SH-SY5Y (cell line): ENCODE measurements at regions not wholly inside any gene's neighbourhood (a gene's known extent, or its start where the extent isn't known, plus 50 kb on each side); places are given as distances from the start of the nearest gene placed in this dataset.

Experiments used
- GATA2 ChIP-seq: IDR thresholded peaks from 2 replicates; pipeline ENCODE4 v1.6.1; 2011; ENCODE audit warnings: mild to moderate bottlenecking, low read depth, low read length
- GATA3 ChIP-seq: IDR thresholded peaks from 2 replicates; pipeline ENCODE4 v1.6.1; 2011; ENCODE audit warnings: low read depth, mild to moderate bottlenecking, low read length, moderate library complexity

GRCh38 chr5:143713047-143714003 lies 98.6 kb upstream of the HMHB1 start:
- TF ChIP-seq GATA2 (no peak), GATA3 (no peak)

GRCh38 chr5:143708672-143709071 lies 103.3 kb upstream of the HMHB1 start:
- TF ChIP-seq GATA3 (no peak), GATA2 (no peak)

- TF ChIP-seq GATA3: no peak
- no peak for TF ChIP-seq GATA2
Observed at GRCh38 chr5:143707806-143708205, 104.2 kb upstream of the HMHB1 start.

- TF ChIP-seq GATA2 (no peak), GATA3 (no peak)
Observed at GRCh38 chr5:143705381-143705780, 106.6 kb upstream of the HMHB1 start.

- no peak for TF ChIP-seq GATA3
- no peak for TF ChIP-seq GATA2
Observed at GRCh38 chr5:143703659-143704058, 108.3 kb upstream of the HMHB1 start.

- TF ChIP-seq GATA2: no peak
- TF ChIP-seq GATA3: no peak
Observed at GRCh38 chr5:143701493-143701892, 110.5 kb upstream of the HMHB1 start.

GRCh38 chr5:143700994-143701393 lies 111.0 kb upstream of the HMHB1 start:
- no peak for TF ChIP-seq GATA2
- TF ChIP-seq GATA3: no peak

GRCh38 chr5:143699121-143699520 lies 112.8 kb upstream of the HMHB1 start:
- TF ChIP-seq GATA2: no peak

GRCh38 chr5:143698574-143698973 lies 113.4 kb upstream of the HMHB1 start:
- TF ChIP-seq GATA2 (no peak), GATA3 (no peak)

GRCh38 chr5:143696921-143697320 lies 115.0 kb upstream of the HMHB1 start:
- no peak for TF ChIP-seq GATA2

- TF ChIP-seq GATA3: no peak
- TF ChIP-seq GATA2: no peak
Observed at GRCh38 chr5:143695941-143696340, 116.0 kb upstream of the HMHB1 start.

- no peak for TF ChIP-seq GATA3
- TF ChIP-seq GATA2: no peak
Observed at GRCh38 chr5:143695244-143695864, 116.6 kb upstream of the HMHB1 start.

GRCh38 chr5:143694357-143694756 lies 117.6 kb upstream of the HMHB1 start:
- no peak for TF ChIP-seq GATA2
- no peak for TF ChIP-seq GATA3

GRCh38 chr5:143693651-143694252 lies 118.2 kb upstream of the HMHB1 start:
- no peak for TF ChIP-seq GATA2
- no peak for TF ChIP-seq GATA3

GRCh38 chr5:143692342-143692741 lies 119.6 kb upstream of the HMHB1 start:
- TF ChIP-seq GATA2 (no peak), GATA3 (no peak)
